LNCAP (cell line): ENCODE measurements at regions not wholly inside any gene's neighbourhood (a gene's known extent, or its start where the extent isn't known, plus 50 kb on each side); places are given as distances from the start of the nearest gene placed in this dataset.

Experiments
- CTCF ChIP-seq: fragments of 450-650 bp; IDR thresholded peaks from 2 replicates; pipeline ENCODE4 v1.5.1; 2017; ENCODE audit warnings: mild to moderate bottlenecking

- TF ChIP-seq CTCF: no peak
These were observed 173.4 kb upstream of the PPP2R3A start for GRCh38 chr3:135792174-135792573.

- no peak for TF ChIP-seq CTCF
These were observed 172.6 kb upstream of the PPP2R3A start for GRCh38 chr3:135792858-135793475.

- no peak for TF ChIP-seq CTCF
These were observed 165.4 kb upstream of the PPP2R3A start for GRCh38 chr3:135800071-135800549.

GRCh38 chr3:135801018-135801417, 164.5 kb upstream of the PPP2R3A start:
- TF ChIP-seq CTCF: no peak

GRCh38 chr3:135802171-135802570, 163.4 kb upstream of the PPP2R3A start:
- TF ChIP-seq CTCF: no peak

GRCh38 chr3:135803028-135803692, 162.4 kb upstream of the PPP2R3A start:
- TF ChIP-seq CTCF: no peak

- no peak for TF ChIP-seq CTCF
These were observed 159.8 kb upstream of the PPP2R3A start for GRCh38 chr3:135805752-135806151.
